ENCODE measurements at regions not wholly inside any gene's neighbourhood (a gene's known extent, or its start where the extent isn't known, plus 50 kb on each side); places are given as distances from the start of the nearest gene placed in this dataset.

- TF ChIP-seq CTCF (IDR thresholded peaks at IDR 0.05; ENCODE audit: low read depth, low read length) = no peak
- TF ChIP-seq EZH2phosphoT487 (IDR thresholded peaks at IDR 0.05; ENCODE audit: low read depth) = no peak
Measured at GRCh38 chr9:79193501-79194223, 378.1 kb upstream of the TLE4 start.
